ENCODE measurements at regions not wholly inside any gene's neighbourhood (a gene's known extent, or its start where the extent isn't known, plus 50 kb on each side); places are given as distances from the start of the nearest gene placed in this dataset.
A peak's percentile ranks its signal among the peaks of the same experiment; 100 is the strongest.

GRCh38 chr2:220123751-220124150 lies 496.3 kb downstream of the SLC4A3 start:
- no peak for DNase-seq (ENCODE audit: low read depth)

GRCh38 chr2:220125551-220125950 lies 498.1 kb downstream of the SLC4A3 start:
- DNase-seq (ENCODE audit: low read depth): no peak

GRCh38 chr2:220127311-220127710 lies 499.9 kb downstream of the SLC4A3 start:
- no peak for DNase-seq (ENCODE audit: low read depth)

GRCh38 chr2:220127876-220128275 lies 500.4 kb downstream of the SLC4A3 start:
- no peak for DNase-seq (ENCODE audit: low read depth)

- DNase-seq (ENCODE audit: low read depth): no peak
Measured at GRCh38 chr2:220129391-220129790, 502.0 kb downstream of the SLC4A3 start.

- DNase-seq (ENCODE audit: low read depth): no peak
Measured at GRCh38 chr2:220134756-220135534, 507.5 kb downstream of the SLC4A3 start.

GRCh38 chr2:220143336-220143735 lies 515.9 kb downstream of the SLC4A3 start:
- peak; percentile 50 for DNase-seq (ENCODE audit: low read depth)

GRCh38 chr2:220144411-220144810 lies 517.0 kb downstream of the SLC4A3 start:
- peak; percentile 44 for DNase-seq (ENCODE audit: low read depth)

- DNase-seq (ENCODE audit: low read depth): peak; percentile 32
Measured at GRCh38 chr2:220147161-220148038, 520.0 kb downstream of the SLC4A3 start.

GRCh38 chr2:220148471-220149248 lies 521.2 kb downstream of the SLC4A3 start:
- no peak for DNase-seq (ENCODE audit: low read depth)

GRCh38 chr2:220151341-220151740 lies 523.9 kb downstream of the SLC4A3 start:
- no peak for DNase-seq (ENCODE audit: low read depth)

- no peak for DNase-seq (ENCODE audit: low read depth)
Measured at GRCh38 chr2:220152281-220152935, 525.0 kb downstream of the SLC4A3 start.

- DNase-seq (ENCODE audit: low read depth): no peak
Measured at GRCh38 chr2:220153118-220153517, 525.7 kb downstream of the SLC4A3 start.

GRCh38 chr2:220154304-220154703 lies 526.9 kb downstream of the SLC4A3 start:
- DNase-seq (ENCODE audit: low read depth): no peak

GRCh38 chr2:220157312-220157711 lies 529.9 kb downstream of the SLC4A3 start:
- DNase-seq (ENCODE audit: low read depth): no peak

GRCh38 chr2:220159738-220160137 lies 532.3 kb downstream of the SLC4A3 start:
- DNase-seq (ENCODE audit: low read depth): no peak

- DNase-seq (ENCODE audit: low read depth): peak; percentile 30
Measured at GRCh38 chr2:220162320-220162719, 534.9 kb downstream of the SLC4A3 start.

- no peak for DNase-seq (ENCODE audit: low read depth)
Measured at GRCh38 chr2:220163486-220163885, 536.1 kb downstream of the SLC4A3 start.

- no peak for DNase-seq (ENCODE audit: low read depth)
Measured at GRCh38 chr2:220165401-220165800, 538.0 kb downstream of the SLC4A3 start.

GRCh38 chr2:220166616-220167015 lies 539.2 kb downstream of the SLC4A3 start:
- no peak for DNase-seq (ENCODE audit: low read depth)

GRCh38 chr2:220167956-220168355 lies 540.5 kb downstream of the SLC4A3 start:
- DNase-seq (ENCODE audit: low read depth): no peak
